H9 (cell line): ENCODE measurements at regions not wholly inside any gene's neighbourhood (a gene's known extent, or its start where the extent isn't known, plus 50 kb on each side); places are given as distances from the start of the nearest gene placed in this dataset.

Experiments
- DNase-seq: peaks from one replicate; pipeline ENCODE4 v3.0.0-alpha.2; 2017
- H2AFZ ChIP-seq: one replicate; pipeline ENCODE4 v1.6.1; 2013; ENCODE audit warnings: mild to moderate bottlenecking, low read length, control low read depth, moderate library complexity
- H2AK5ac ChIP-seq: 2 replicates; pipeline ENCODE4 v1.6.1; 2013; ENCODE audit warnings: low read length, control low read depth, mixed read lengths; ENCODE audit not compliant: insufficient read length
- H2BK120ac ChIP-seq: one replicate; pipeline ENCODE4 v1.6.1; 2013; ENCODE audit warnings: low read depth, mild to moderate bottlenecking, low read length, control low read depth, inconsistent platforms; ENCODE audit not compliant: poor library complexity, severe bottlenecking
- H2BK12ac ChIP-seq: 2 replicates; pipeline ENCODE4 v1.6.1; 2013; ENCODE audit warnings: low read length, control low read depth, mixed read lengths, low read depth; ENCODE audit not compliant: insufficient read length
- H2BK15ac ChIP-seq: 2 replicates; pipeline ENCODE4 v1.6.1; 2013; ENCODE audit warnings: low read depth, low read length, control low read depth
- H2BK20ac ChIP-seq: one replicate; pipeline ENCODE4 v1.6.1; 2013; ENCODE audit warnings: low read depth, mild to moderate bottlenecking, low read length, control low read depth, inconsistent platforms; ENCODE audit not compliant: poor library complexity, severe bottlenecking
- H2BK5ac ChIP-seq: 2 replicates; pipeline ENCODE4 v1.6.1; 2013; ENCODE audit warnings: low read length, control low read depth, mixed read lengths; ENCODE audit not compliant: insufficient read length
- H3K14ac ChIP-seq: 2 replicates; pipeline ENCODE4 v1.6.1; 2013; ENCODE audit warnings: low read length, control low read depth; ENCODE audit not compliant: insufficient read depth
- H3K18ac ChIP-seq: 2 replicates; pipeline ENCODE4 v1.6.1; 2013; ENCODE audit warnings: low read depth, mild to moderate bottlenecking, mixed read lengths, low read length, control low read depth; ENCODE audit not compliant: insufficient read length
- H3K23ac ChIP-seq: 2 replicates; pipeline ENCODE4 v1.6.1; 2013; ENCODE audit warnings: low read length, control low read depth, mixed read lengths, low read depth; ENCODE audit not compliant: insufficient read length
- H3K23me2 ChIP-seq: 2 replicates; pipeline ENCODE4 v1.6.1; 2013; ENCODE audit warnings: low read depth, mild to moderate bottlenecking, mixed read lengths, low read length, control low read depth; ENCODE audit not compliant: insufficient read length, poor library complexity, severe bottlenecking
- H3K27ac ChIP-seq: 2 replicates; pipeline ENCODE4 v1.5.1; 2013; ENCODE audit warnings: low read length, control low read depth, mixed read lengths, low read depth; ENCODE audit not compliant: insufficient read length
- H3K27me3 ChIP-seq: 2 replicates; pipeline ENCODE4 v1.6.1; 2013; ENCODE audit warnings: low read length, control low read depth, inconsistent platforms; ENCODE audit not compliant: insufficient read depth
- H3K4ac ChIP-seq: 2 replicates; pipeline ENCODE4 v1.6.1; 2013; ENCODE audit warnings: low read depth, mild to moderate bottlenecking, control low read depth, inconsistent platforms, low read length, moderate library complexity
- H3K4me1 ChIP-seq: 2 replicates; pipeline ENCODE4 v1.6.1; 2013; ENCODE audit warnings: low read length, control low read depth, inconsistent platforms; ENCODE audit not compliant: insufficient read depth
- H3K4me2 ChIP-seq: 2 replicates; pipeline ENCODE4 v1.6.1; 2013; ENCODE audit warnings: low read length, control low read depth, mixed read lengths; ENCODE audit not compliant: insufficient read length, insufficient read depth
- H3K56ac ChIP-seq: 2 replicates; pipeline ENCODE4 v1.6.1; 2013; ENCODE audit warnings: low read depth, mild to moderate bottlenecking, mixed read lengths, low read length, control low read depth; ENCODE audit not compliant: insufficient read length
- H3K79me1 ChIP-seq: 2 replicates; pipeline ENCODE4 v1.6.1; 2013; ENCODE audit warnings: low read depth, mild to moderate bottlenecking, moderate library complexity, low read length, control low read depth, inconsistent platforms; ENCODE audit not compliant: insufficient read depth, poor library complexity, severe bottlenecking
- H3K79me2 ChIP-seq: 2 replicates; pipeline ENCODE4 v1.6.1; 2013; ENCODE audit warnings: low read length, control low read depth, inconsistent platforms; ENCODE audit not compliant: insufficient read depth
- H3K9ac ChIP-seq: 2 replicates; pipeline ENCODE4 v1.6.1; 2013; ENCODE audit warnings: low read length, control low read depth, mixed read lengths; ENCODE audit not compliant: insufficient read length; ENCODE audit errors: extremely low read depth
- H3K9me3 ChIP-seq: one replicate; pipeline ENCODE4 v1.6.1; 2013; ENCODE audit warnings: low read depth, low read length, inconsistent platforms; ENCODE audit not compliant: control insufficient read depth
- H3T11ph ChIP-seq: one replicate; pipeline ENCODE4 v1.6.1; 2013; ENCODE audit warnings: mild to moderate bottlenecking, low read length, control low read depth, inconsistent platforms
- H4K20me1 ChIP-seq: one replicate; pipeline ENCODE4 v1.6.1; 2013; ENCODE audit not compliant: control insufficient read depth, insufficient read length, insufficient read depth
- H4K5ac ChIP-seq: 2 replicates; pipeline ENCODE4 v1.6.1; 2013; ENCODE audit warnings: low read depth, mild to moderate bottlenecking, mixed read lengths, low read length, control low read depth; ENCODE audit not compliant: insufficient read length
- H4K8ac ChIP-seq: replicated peaks from 2 replicates; pipeline ENCODE4 v1.6.1; 2013; ENCODE audit warnings: low read length, control low read depth, mixed read lengths, low read depth; ENCODE audit not compliant: insufficient read length
- H4K91ac ChIP-seq: 2 replicates; pipeline ENCODE4 v1.6.1; 2013; ENCODE audit warnings: low read depth, mild to moderate bottlenecking, moderate library complexity, mixed read lengths, low read length, control low read depth; ENCODE audit not compliant: insufficient read length
- H3K27ac Mint-ChIP-seq, 3 experiments: 2 replicates in 2 of 3; 3 replicates in 1 of 3; pipeline ENCODE4 v1.8.0; 2020 to 2021; ENCODE audit warnings: mixed read lengths in 3 of 3, mild to moderate bottlenecking in 1 of 3, moderate library complexity in 1 of 3
- H3K27me3 Mint-ChIP-seq: 2 replicates; pipeline ENCODE4 v1.8.0; 2021; ENCODE audit warnings: low read depth, mild to moderate bottlenecking, moderate library complexity, mixed read lengths
- H3K36me3 Mint-ChIP-seq, 3 experiments: 2 replicates in 2 of 3; 3 replicates in 1 of 3; pipeline ENCODE4 v1.8.0; 2020 to 2021; ENCODE audit warnings: low read depth in 3 of 3, mixed read lengths in 3 of 3; ENCODE audit not compliant: insufficient read depth in 1 of 3
- H3K4me1 Mint-ChIP-seq, 2 experiments: 2 replicates each; pipeline ENCODE4 v1.8.0; 2020; ENCODE audit warnings: mixed read lengths in 2 of 2
- H3K4me3 Mint-ChIP-seq, 2 experiments: 2 replicates in 1 of 2; 3 replicates in 1 of 2; pipeline ENCODE4 v1.8.0; 2020 to 2021; ENCODE audit warnings: mild to moderate bottlenecking in 2 of 2, mixed read lengths in 2 of 2, moderate library complexity in 1 of 2
- H3K9me3 Mint-ChIP-seq, 2 experiments: 2 replicates in 1 of 2; 3 replicates in 1 of 2; pipeline ENCODE4 v1.8.0; 2020; ENCODE audit warnings: mild to moderate bottlenecking in 2 of 2, mixed read lengths in 2 of 2, moderate library complexity in 1 of 2
- WGBS: extraction: QIAGEN DNeasy Blood & Tissue Kit; methylation state at CpG from one replicate; pipeline ENCODE4 v1.1.7; 2013; ENCODE audit warnings: missing lambda C conversion rate, low lambda C conversion rate, mixed read lengths; ENCODE audit not compliant: insufficient read length; ENCODE audit errors: extremely low coverage; 5-methylcytosine and 5-hydroxymethylcytosine counted together
- TF ChIP-seq, protein P1 (sequence below): fragments of 200-600 bp; sonication (generic); conservative IDR thresholded peaks from 3 replicates; pipeline ENCODE4 v1.8.0; 2021; ENCODE audit warnings: antibody characterized with exemption, mild to moderate bottlenecking

DNA sequence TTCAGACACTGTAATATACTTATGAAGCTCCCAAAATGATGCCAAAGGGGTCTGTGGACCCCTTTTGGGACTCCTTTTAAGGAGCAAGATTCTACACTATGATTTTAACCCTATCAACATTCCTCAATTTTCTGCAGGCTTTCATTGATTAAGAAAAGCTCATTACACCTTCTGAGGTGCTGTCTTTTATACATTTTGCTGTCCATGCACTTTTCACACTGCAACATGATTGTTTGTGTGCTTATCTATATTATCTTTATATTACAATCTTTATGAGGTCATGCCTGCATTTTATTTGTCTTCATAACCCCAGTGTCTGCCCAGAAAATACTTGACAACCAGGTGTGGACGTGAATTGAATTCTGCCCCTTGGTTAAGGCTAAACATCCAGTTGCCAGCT is 482.6 kb upstream of the ZFHX3 start:
- Mint-ChIP-seq H3K4me3 (no peak overlapping the region), H3K36me3 (peaks cover 0 to 2% (median 0%) of the 10 kb centered on the region in 3 experiments; a peak in 1 of 7 replicates), H3K9me3 (peaks cover 4 to 10% of the 10 kb centered on the region in 2 experiments; a peak in 4 of 5 replicates), H3K4me1 (peaks cover 0 to 2% of the 10 kb centered on the region in 2 experiments; a peak in 1 of 4 replicates), H3K27me3 (peaks cover 3% of the 10 kb centered on the region; the same call in 1 of the 2 replicates), H3K27ac (no peak overlapping the region)
- Histone ChIP-seq H3K9me3 (no peaks in the 10 kb centered on the region), H4K91ac (no peak overlapping the region), H3K9ac (no peak overlapping the region), H3K27me3 (no peaks in the 10 kb centered on the region), H3K23me2 (no peaks in the 10 kb centered on the region), H3K18ac (no peak overlapping the region), H4K5ac (no peak overlapping the region), H2BK5ac (no peak overlapping the region), H4K8ac (no peak overlapping the region), H2AK5ac (no peak overlapping the region), H3K79me1 (no peaks in the 10 kb centered on the region), H2BK20ac (no peak overlapping the region), H2BK12ac (no peak overlapping the region), H3K23ac (no peak overlapping the region), H3K4ac (no peak overlapping the region), H4K20me1 (no peaks in the 10 kb centered on the region), H3K4me1 (no peaks in the 10 kb centered on the region), H3T11ph (no peak overlapping the region), H2BK120ac (no peak overlapping the region), H3K56ac (no peak overlapping the region), H3K79me2 (no peaks in the 10 kb centered on the region), H3K14ac (no peak overlapping the region), H2AFZ (no peak overlapping the region), H3K27ac (no peak overlapping the region), H2BK15ac (no peak overlapping the region), H3K4me2 (no peak overlapping the region)
- TF ChIP-seq, protein P1, sequence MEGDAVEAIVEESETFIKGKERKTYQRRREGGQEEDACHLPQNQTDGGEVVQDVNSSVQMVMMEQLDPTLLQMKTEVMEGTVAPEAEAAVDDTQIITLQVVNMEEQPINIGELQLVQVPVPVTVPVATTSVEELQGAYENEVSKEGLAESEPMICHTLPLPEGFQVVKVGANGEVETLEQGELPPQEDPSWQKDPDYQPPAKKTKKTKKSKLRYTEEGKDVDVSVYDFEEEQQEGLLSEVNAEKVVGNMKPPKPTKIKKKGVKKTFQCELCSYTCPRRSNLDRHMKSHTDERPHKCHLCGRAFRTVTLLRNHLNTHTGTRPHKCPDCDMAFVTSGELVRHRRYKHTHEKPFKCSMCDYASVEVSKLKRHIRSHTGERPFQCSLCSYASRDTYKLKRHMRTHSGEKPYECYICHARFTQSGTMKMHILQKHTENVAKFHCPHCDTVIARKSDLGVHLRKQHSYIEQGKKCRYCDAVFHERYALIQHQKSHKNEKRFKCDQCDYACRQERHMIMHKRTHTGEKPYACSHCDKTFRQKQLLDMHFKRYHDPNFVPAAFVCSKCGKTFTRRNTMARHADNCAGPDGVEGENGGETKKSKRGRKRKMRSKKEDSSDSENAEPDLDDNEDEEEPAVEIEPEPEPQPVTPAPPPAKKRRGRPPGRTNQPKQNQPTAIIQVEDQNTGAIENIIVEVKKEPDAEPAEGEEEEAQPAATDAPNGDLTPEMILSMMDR = no peak
- no peak for DNase-seq
- WGBS = no CpG with 5 or more reads among the region's 1 CpG
